ENCODE measurements at regions not wholly inside any gene's neighbourhood (a gene's known extent, or its start where the extent isn't known, plus 50 kb on each side); places are given as distances from the start of the nearest gene placed in this dataset.

DNA sequence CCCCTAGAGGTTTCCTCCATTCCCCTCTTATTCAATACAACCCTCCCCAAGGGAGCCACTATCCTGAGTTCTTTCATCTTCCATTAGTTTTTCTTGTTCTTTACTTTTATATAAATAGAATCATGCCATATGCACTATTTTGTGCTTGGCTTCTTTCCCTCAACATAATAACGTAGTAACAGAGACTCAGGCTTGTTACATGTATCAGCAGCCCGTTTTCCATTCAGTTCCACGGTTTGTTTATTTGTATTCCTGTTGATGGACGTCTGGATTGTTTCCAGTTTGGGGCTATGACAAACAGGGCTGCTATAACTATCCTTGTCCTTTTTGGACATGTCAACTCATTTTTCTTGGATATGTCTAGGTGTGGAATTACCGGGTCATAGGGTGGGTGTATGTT is 264.4 kb upstream of the MKI67 start:
- TF ChIP-seq, protein P1, sequence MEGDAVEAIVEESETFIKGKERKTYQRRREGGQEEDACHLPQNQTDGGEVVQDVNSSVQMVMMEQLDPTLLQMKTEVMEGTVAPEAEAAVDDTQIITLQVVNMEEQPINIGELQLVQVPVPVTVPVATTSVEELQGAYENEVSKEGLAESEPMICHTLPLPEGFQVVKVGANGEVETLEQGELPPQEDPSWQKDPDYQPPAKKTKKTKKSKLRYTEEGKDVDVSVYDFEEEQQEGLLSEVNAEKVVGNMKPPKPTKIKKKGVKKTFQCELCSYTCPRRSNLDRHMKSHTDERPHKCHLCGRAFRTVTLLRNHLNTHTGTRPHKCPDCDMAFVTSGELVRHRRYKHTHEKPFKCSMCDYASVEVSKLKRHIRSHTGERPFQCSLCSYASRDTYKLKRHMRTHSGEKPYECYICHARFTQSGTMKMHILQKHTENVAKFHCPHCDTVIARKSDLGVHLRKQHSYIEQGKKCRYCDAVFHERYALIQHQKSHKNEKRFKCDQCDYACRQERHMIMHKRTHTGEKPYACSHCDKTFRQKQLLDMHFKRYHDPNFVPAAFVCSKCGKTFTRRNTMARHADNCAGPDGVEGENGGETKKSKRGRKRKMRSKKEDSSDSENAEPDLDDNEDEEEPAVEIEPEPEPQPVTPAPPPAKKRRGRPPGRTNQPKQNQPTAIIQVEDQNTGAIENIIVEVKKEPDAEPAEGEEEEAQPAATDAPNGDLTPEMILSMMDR (IDR thresholded peaks at IDR 0.05; ENCODE audit: borderline replicate concordance, extremely low read depth, low read length, poor library complexity, severe bottlenecking), result no peak
- no peak for TF ChIP-seq EZH2 (IDR thresholded peaks at IDR 0.05; ENCODE audit: borderline replicate concordance, low read depth, low read length, severe bottlenecking)
